ENCODE measurements at regions not wholly inside any gene's neighbourhood (a gene's known extent, or its start where the extent isn't known, plus 50 kb on each side); places are given as distances from the start of the nearest gene placed in this dataset.

GRCh38 chr9:85114799-85115198 lies 445.3 kb downstream of the NTRK2 start:
- no peak for TF ChIP-seq CTCF (conservative IDR thresholded peaks at IDR 0.05; ENCODE audit: low read depth, low read length)
- TF ChIP-seq EZH2 (IDR thresholded peaks at IDR 0.05; ENCODE audit: low read length, unreplicated experiment), result no peak

Data from PC-3 (cell line).